HepG2 (cell line): ENCODE measurements at regions not wholly inside any gene's neighbourhood (a gene's known extent, or its start where the extent isn't known, plus 50 kb on each side); places are given as distances from the start of the nearest gene placed in this dataset.

ENCODE experiments used
- ATAC-seq: fragments of 200-7000 bp; cut with Tn5 transposase; 3 replicates; pipeline ENCODE4 v1.9.1; 2020; ENCODE audit warnings: mild to moderate bottlenecking, moderate library complexity
- BruUV-seq: library from RNA; stranded (reverse); fragments of 400-500 nt; replicated peaks from 2 replicates; lab custom pipeline; 2021; lab: Mats Ljungman, UMichigan
- CTCF ChIA-PET: fragments of 300-600 bp; formaldehyde crosslinking; extraction: SDS; loops from one replicate; lab custom pipeline; 2021; ENCODE audit warnings: low total read pairs, inconsistent platforms, low intra/inter-chr PET ratio; lab: Yijun Ruan, JAX
- POLR2A ChIA-PET: fragments of 350-600 bp; sonication (Branson Sonifier 250); formaldehyde crosslinking; loops from one replicate; lab custom pipeline; 2020; ENCODE audit warnings: antibody characterized with exemption, inconsistent platforms; lab: Yijun Ruan, JAX
- DNase-seq: peaks from one replicate; pipeline ENCODE4 v3.0.0-alpha.2; 2015; ENCODE audit warnings: low spot score
- FAIRE-seq: peaks from 3 replicates; lab custom pipeline; 2011; peaks lifted over from hg19 to GRCh38; lab: Jason Lieb, UNC
- H2AFZ ChIP-seq: one replicate; pipeline ENCODE4 v1.6.1; 2011; ENCODE audit warnings: low read length, inconsistent platforms
- H3K27ac ChIP-seq: fragments of 300-600 bp; 3 replicates; pipeline ENCODE4 v1.8.0; 2011; ENCODE audit warnings: mixed run types, mild to moderate bottlenecking, mixed read lengths, low read length, inconsistent platforms; ENCODE audit not compliant: insufficient read depth; ENCODE audit errors: extremely low read length
- H3K27me3 ChIP-seq, 2 experiments: fragments of 200-600 bp in 1 of 2; 2 replicates in 1 of 2; 3 replicates in 1 of 2; pipeline versions ENCODE4 v1.6.0 to v1.8.0; 2011; ENCODE audit warnings: low read length in 2 of 2, mild to moderate bottlenecking in 2 of 2, moderate library complexity in 2 of 2, inconsistent platforms in 1 of 2; ENCODE audit not compliant: insufficient read depth in 2 of 2, control insufficient read depth in 1 of 2
- H3K36me3 ChIP-seq, 2 experiments: fragments of 200-600 bp in 1 of 2; replicated peaks in 1 of 2; 2 replicates in 1 of 2; 3 replicates in 1 of 2; pipeline versions ENCODE4 v1.5.1 to v1.8.0; 2011; ENCODE audit warnings: low read length in 2 of 2, inconsistent platforms in 1 of 2; ENCODE audit not compliant: insufficient read depth in 2 of 2, control insufficient read depth in 1 of 2
- H3K4me1 ChIP-seq: 2 replicates; pipeline ENCODE4 v1.5.1; 2012; ENCODE audit warnings: low read length, inconsistent platforms; ENCODE audit not compliant: insufficient read depth
- H3K4me2 ChIP-seq: 2 replicates; pipeline ENCODE4 v1.6.0; 2011; ENCODE audit warnings: low read depth, low read length, inconsistent platforms
- H3K4me3 ChIP-seq, 3 experiments: fragments of 200-600 bp in 1 of 3; sonication (generic), shearing (Covaris generic) in 1 of 3; replicated peaks in 1 of 3; 2 replicates each; pipeline ENCODE4 v1.5.1; 2011 to 2016; ENCODE audit warnings: low read length in 3 of 3, inconsistent platforms in 2 of 3, low read depth in 2 of 3, mild to moderate bottlenecking in 2 of 3, control low read depth in 1 of 3, mixed read lengths in 1 of 3; ENCODE audit not compliant: insufficient read depth in 1 of 3
- H3K79me2 ChIP-seq: one replicate; pipeline ENCODE4 v1.6.1; 2011; ENCODE audit warnings: low read length, inconsistent platforms; ENCODE audit not compliant: insufficient read depth
- H3K9ac ChIP-seq: 2 replicates; pipeline ENCODE4 v1.6.0; 2011; ENCODE audit warnings: mild to moderate bottlenecking, low read depth, low read length, inconsistent platforms; ENCODE audit not compliant: insufficient read depth
- H3K9me3 ChIP-seq: 2 replicates; pipeline ENCODE4 v1.5.1; 2012; ENCODE audit warnings: mild to moderate bottlenecking, low read length
- H4K20me1 ChIP-seq: 2 replicates; pipeline ENCODE4 v1.6.0; 2011; ENCODE audit warnings: inconsistent platforms, mild to moderate bottlenecking, low read length, moderate library complexity; ENCODE audit not compliant: insufficient read depth
- ASH2L ChIP-seq: fragments of 300-600, 200-600 bp; sonication (generic); IDR thresholded peaks from 2 replicates; pipeline ENCODE4 v1.7.0; 2017; ENCODE audit warnings: low read depth, mild to moderate bottlenecking, moderate library complexity, mixed read lengths, low read length; ENCODE audit not compliant: insufficient read length
- RNF2 ChIP-seq: fragments of 450-650 bp; conservative IDR thresholded peaks from 2 replicates; pipeline ENCODE4 v1.6.1; 2016; ENCODE audit warnings: low read depth
- ZNF746 ChIP-seq: sonication (generic); formaldehyde crosslinking; IDR thresholded peaks from 2 replicates; pipeline ENCODE4 v1.8.0; 2022; ENCODE audit warnings: mild to moderate bottlenecking, missing genetic modification reagents
- ZNF850 ChIP-seq: sonication (generic); formaldehyde crosslinking; conservative IDR thresholded peaks from 2 replicates; pipeline ENCODE4 v1.9.0; 2021; ENCODE audit warnings: mild to moderate bottlenecking, missing genetic modification reagents
- WGBS: methylation state at CpG from one replicate; pipeline ENCODE4 v1.1.6; 2017; ENCODE audit warnings: low lambda C conversion rate; 5-methylcytosine and 5-hydroxymethylcytosine counted together
- in situ Hi-C: cut with HindIII; loops from 2 replicates; pipeline ENCODE4 v1.10.0; 2017; ENCODE audit warnings: low pct_unique_long_range_greater_than_20kb; ENCODE audit not compliant: extremely low pct_ligation_motif_present
- intact Hi-C: fragments of 100-400 bp; cut with micrococcal nuclease; formaldehyde crosslinking; loops from one replicate; pipeline ENCODE4 v1.10.0; 2022; ENCODE audit not compliant: unreplicated experiment
- TF ChIP-seq, protein P1 (sequence below): sonication (generic); formaldehyde crosslinking; IDR thresholded peaks from 2 replicates; pipeline ENCODE4 v1.8.0; 2022; ENCODE audit warnings: low read depth, missing genetic modification reagents
- TF ChIP-seq, protein P2 (sequence below): sonication (generic); formaldehyde crosslinking; IDR thresholded peaks from 2 replicates; pipeline ENCODE4 v1.8.1; 2023; ENCODE audit warnings: mild to moderate bottlenecking, inconsistent platforms, moderate library complexity, missing genetic modification reagents, borderline replicate concordance
- TF ChIP-seq, protein P3 (sequence below): sonication (generic); formaldehyde crosslinking; IDR thresholded peaks from 2 replicates; pipeline ENCODE4 v1.5.1; 2020; ENCODE audit warnings: missing genetic modification reagents, mild to moderate bottlenecking, borderline replicate concordance
- TF ChIP-seq, protein P4 (sequence below): sonication (generic); formaldehyde crosslinking; IDR thresholded peaks from 2 replicates; pipeline ENCODE4 v1.9.0; 2021; ENCODE audit warnings: missing genetic modification reagents, mild to moderate bottlenecking, borderline replicate concordance
- TF ChIP-seq, protein P5 (sequence below), 2 experiments: sonication (generic) in 1 of 2; formaldehyde crosslinking in 1 of 2; IDR thresholded peaks; 2 replicates each; pipeline versions ENCODE4 v1.5.1 to v1.6.1; 2011 to 2020; ENCODE audit warnings: borderline replicate concordance in 1 of 2, low read depth in 1 of 2, low read length in 1 of 2, mild to moderate bottlenecking in 1 of 2, missing genetic modification reagents in 1 of 2, moderate library complexity in 1 of 2
- TF ChIP-seq, protein P6 (sequence below): sonication (generic); formaldehyde crosslinking; IDR thresholded peaks from 2 replicates; pipeline ENCODE4 v1.8.1; 2023; ENCODE audit warnings: mild to moderate bottlenecking, missing genetic modification reagents, borderline replicate concordance
- TF ChIP-seq, protein P7 (sequence below): sonication (generic); formaldehyde crosslinking; IDR thresholded peaks from 2 replicates; pipeline ENCODE4 v1.4.0; 2020; ENCODE audit warnings: low read depth, mild to moderate bottlenecking, missing genetic modification reagents
- TF ChIP-seq, protein P8 (sequence below): conservative IDR thresholded peaks from 2 replicates; pipeline ENCODE4 v1.6.1; 2018; ENCODE audit warnings: missing genetic modification reagents

DNA sequence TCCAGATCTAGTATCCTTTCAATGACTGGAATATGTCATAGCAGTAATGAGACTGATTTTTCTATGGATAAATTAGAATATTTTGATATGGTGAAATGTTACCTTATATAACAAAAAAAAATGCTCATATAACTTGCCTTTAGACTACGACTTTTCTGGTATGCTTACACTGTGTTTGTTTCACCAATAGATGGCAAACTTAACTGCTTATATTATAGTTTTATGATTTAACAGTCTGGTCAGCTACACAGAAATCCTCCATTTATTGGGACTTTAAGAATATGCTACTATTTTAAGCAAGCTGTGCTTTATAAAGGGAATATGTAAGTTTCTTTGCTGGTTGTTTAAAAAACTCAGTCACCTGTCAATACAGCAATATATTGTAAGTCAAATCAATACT lies 205.6 kb downstream of the VGLL3 start:
- H3K36me3 ChIP-seq: no peaks in the 10 kb centered on the region
- DNase-seq (no peak), FAIRE-seq (no peak), ATAC-seq (no peak)
- ChIA-PET POLR2A (no interaction called here), CTCF (no interaction called here)
- intact Hi-C loops: no loop called here
- in situ Hi-C loops: no loop called here
- BruUV-seq: no TSS peak
- no peaks in the 10 kb centered on the region for H3K9me3 ChIP-seq
- no peak overlapping the region for H3K9ac ChIP-seq
- H3K79me2 ChIP-seq: no peaks in the 10 kb centered on the region
- H2AFZ ChIP-seq: no peak overlapping the region
- 26% methylated on average over 1 of the region's 1 CpG for WGBS
- no peak overlapping the region for H3K4me2 ChIP-seq
- H3K4me3 ChIP-seq: no peak overlapping the region
- no peak overlapping the region for H3K27ac ChIP-seq
- H3K27me3 ChIP-seq: no peaks in the 10 kb centered on the region
- no peaks in the 10 kb centered on the region for H3K4me1 ChIP-seq
- H4K20me1 ChIP-seq: no peaks in the 10 kb centered on the region
- TF ChIP-seq, protein P1, sequence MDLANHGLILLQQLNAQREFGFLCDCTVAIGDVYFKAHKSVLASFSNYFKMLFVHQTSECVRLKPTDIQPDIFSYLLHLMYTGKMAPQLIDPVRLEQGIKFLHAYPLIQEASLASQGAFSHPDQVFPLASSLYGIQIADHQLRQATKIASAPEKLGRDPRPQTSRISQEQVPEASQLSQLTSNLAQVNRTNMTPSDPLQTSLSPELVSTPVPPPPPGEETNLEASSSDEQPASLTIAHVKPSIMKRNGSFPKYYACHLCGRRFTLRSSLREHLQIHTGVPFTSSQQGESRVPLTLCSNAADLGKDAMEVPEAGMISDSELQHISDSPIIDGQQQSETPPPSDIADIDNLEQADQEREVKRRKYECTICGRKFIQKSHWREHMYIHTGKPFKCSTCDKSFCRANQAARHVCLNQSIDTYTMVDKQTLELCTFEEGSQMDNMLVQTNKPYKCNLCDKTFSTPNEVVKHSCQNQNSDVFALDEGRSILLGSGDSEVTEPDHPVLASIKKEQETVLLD (CRISPR knock-in tag): no peak
- TF ChIP-seq, protein P2, sequence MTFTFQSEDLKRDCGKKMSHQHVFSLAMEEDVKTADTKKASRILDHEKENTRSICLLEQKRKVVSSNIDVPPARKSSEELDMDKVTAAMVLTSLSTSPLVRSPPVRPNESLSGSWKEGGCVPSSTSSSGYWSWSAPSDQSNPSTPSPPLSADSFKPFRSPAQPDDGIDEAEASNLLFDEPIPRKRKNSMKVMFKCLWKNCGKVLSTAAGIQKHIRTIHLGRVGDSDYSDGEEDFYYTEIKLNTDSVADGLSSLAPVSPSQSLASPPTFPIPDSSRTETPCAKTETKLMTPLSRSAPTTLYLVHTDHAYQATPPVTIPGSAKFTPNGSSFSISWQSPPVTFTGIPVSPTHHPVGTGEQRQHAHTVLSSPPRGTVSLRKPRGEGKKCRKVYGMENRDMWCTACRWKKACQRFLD (CRISPR knock-in tag): no peak
- TF ChIP-seq ZNF746 (CRISPR knock-in tag) (no peak), ZNF850 (CRISPR knock-in tag) (no peak), ASH2L (no peak), RNF2 (no peak)
- TF ChIP-seq, protein P3, sequence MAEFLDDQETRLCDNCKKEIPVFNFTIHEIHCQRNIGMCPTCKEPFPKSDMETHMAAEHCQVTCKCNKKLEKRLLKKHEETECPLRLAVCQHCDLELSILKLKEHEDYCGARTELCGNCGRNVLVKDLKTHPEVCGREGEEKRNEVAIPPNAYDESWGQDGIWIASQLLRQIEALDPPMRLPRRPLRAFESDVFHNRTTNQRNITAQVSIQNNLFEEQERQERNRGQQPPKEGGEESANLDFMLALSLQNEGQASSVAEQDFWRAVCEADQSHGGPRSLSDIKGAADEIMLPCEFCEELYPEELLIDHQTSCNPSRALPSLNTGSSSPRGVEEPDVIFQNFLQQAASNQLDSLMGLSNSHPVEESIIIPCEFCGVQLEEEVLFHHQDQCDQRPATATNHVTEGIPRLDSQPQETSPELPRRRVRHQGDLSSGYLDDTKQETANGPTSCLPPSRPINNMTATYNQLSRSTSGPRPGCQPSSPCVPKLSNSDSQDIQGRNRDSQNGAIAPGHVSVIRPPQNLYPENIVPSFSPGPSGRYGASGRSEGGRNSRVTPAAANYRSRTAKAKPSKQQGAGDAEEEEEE: no peak
- TF ChIP-seq, protein P4, sequence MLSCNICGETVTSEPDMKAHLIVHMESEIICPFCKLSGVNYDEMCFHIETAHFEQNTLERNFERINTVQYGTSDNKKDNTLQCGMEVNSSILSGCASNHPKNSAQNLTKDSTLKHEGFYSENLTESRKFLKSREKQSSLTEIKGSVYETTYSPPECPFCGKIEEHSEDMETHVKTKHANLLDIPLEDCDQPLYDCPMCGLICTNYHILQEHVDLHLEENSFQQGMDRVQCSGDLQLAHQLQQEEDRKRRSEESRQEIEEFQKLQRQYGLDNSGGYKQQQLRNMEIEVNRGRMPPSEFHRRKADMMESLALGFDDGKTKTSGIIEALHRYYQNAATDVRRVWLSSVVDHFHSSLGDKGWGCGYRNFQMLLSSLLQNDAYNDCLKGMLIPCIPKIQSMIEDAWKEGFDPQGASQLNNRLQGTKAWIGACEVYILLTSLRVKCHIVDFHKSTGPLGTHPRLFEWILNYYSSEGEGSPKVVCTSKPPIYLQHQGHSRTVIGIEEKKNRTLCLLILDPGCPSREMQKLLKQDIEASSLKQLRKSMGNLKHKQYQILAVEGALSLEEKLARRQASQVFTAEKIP (CRISPR knock-in tag): no peak
- TF ChIP-seq, protein P5, sequence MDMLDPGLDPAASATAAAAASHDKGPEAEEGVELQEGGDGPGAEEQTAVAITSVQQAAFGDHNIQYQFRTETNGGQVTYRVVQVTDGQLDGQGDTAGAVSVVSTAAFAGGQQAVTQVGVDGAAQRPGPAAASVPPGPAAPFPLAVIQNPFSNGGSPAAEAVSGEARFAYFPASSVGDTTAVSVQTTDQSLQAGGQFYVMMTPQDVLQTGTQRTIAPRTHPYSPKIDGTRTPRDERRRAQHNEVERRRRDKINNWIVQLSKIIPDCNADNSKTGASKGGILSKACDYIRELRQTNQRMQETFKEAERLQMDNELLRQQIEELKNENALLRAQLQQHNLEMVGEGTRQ (IDR thresholded peaks at IDR 0.05; ENCODE audit: low read depth, low read length): no peak
- TF ChIP-seq, protein P5 (CRISPR knock-in tag; IDR thresholded peaks at IDR 0.05; ENCODE audit: borderline replicate concordance): no peak
- TF ChIP-seq, protein P6, sequence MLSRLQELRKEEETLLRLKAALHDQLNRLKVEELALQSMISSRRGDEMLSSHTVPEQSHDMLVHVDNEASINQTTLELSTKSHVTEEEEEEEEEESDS (CRISPR knock-in tag): no peak
- TF ChIP-seq, protein P7, sequence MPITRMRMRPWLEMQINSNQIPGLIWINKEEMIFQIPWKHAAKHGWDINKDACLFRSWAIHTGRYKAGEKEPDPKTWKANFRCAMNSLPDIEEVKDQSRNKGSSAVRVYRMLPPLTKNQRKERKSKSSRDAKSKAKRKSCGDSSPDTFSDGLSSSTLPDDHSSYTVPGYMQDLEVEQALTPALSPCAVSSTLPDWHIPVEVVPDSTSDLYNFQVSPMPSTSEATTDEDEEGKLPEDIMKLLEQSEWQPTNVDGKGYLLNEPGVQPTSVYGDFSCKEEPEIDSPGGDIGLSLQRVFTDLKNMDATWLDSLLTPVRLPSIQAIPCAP: no peak
- TF ChIP-seq, protein P8, sequence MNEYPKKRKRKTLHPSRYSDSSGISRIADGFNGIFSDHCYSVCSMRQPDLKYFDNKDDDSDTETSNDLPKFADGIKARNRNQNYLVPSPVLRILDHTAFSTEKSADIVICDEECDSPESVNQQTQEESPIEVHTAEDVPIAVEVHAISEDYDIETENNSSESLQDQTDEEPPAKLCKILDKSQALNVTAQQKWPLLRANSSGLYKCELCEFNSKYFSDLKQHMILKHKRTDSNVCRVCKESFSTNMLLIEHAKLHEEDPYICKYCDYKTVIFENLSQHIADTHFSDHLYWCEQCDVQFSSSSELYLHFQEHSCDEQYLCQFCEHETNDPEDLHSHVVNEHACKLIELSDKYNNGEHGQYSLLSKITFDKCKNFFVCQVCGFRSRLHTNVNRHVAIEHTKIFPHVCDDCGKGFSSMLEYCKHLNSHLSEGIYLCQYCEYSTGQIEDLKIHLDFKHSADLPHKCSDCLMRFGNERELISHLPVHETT (CRISPR knock-in tag): no peak
